Fibroblast of upper back skin (primary cell): ENCODE measurements at regions not wholly inside any gene's neighbourhood (a gene's known extent, or its start where the extent isn't known, plus 50 kb on each side); places are given as distances from the start of the nearest gene placed in this dataset.
A peak's percentile ranks its signal among the peaks of the same experiment; 100 is the strongest.

Experiments
- DNase-seq: peaks from one replicate; pipeline ENCODE4 v3.0.0-alpha.2; 2013

DNA sequence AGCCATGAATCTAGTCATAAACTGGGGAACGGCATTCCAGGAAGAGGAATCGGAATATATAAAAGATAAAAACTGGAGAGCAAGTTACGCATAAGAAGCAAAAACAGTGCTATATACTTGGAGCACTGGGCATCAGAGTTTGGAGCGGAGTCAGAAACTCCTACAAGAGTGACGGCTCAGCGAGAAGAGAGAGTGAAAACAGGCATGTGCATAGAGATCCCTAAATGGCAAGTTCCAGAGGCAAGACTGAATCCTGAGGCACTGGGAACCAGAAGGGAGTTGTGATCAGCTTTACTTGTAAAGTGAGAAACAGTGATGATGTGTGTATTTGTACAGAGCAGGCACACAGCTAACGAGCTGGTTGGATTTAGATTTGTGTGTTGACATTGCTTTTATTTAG lies 514.4 kb upstream of the TNC start:
- DNase-seq: no peak

- DNase-seq: peak; percentile 96
Measured at GRCh38 chr9:115633104-115633503, 515.1 kb upstream of the TNC start.

DNA sequence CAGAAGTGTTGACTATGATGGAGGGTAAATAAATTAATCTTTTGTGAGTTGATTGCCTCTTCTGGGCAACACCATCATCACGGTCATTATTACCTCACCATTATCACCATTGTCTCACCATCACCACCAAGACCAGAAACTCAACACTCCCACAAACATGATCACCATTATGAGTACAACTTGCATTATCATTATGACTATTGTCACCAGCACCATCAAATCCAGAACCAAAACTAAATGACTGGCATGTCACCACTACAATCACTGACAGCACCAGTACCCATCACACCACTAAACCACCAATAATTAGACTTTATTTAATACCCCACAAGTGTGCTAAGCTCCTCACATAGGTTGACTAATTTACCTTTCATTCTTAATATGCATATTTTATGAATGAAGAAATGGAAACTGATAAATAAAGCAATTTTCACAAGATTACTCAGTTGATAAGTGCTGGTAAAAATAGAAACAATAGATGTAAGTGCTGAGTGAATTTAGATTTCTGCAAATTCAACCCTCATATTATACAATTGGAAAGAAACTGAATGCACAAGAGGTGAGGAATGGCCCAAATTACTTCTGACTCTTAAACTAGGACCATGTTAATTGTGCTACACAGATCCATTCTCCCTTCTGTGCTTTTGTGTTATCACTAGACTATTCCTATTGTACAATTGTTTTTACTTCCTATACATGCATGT lies 517.8 kb upstream of the PAPPA start:
- DNase-seq: no peak

DNA sequence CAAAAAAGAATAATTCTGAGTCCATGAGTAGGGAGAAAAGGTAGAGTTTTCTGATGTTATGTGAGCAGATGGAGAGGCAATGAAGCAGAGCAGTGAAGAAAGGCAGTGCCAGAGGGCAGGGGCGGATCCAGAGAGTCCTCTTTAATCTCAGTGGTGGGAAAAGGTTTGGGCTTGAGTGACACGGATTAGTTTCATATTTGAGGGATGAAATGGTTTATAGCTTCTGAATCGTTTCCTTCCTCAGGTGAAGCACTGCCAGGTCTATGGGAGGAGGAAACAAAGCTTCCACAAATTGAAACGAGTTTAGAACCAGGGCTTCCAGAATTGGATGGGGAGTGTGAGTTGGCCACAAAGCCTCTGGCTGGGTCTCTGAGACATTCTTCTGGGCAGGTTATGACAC lies 517.0 kb upstream of the PAPPA start:
- DNase-seq: no peak

GRCh38 chr9:115637661-115638060 lies 515.9 kb upstream of the PAPPA start:
- DNase-seq: peak; percentile 68

DNA sequence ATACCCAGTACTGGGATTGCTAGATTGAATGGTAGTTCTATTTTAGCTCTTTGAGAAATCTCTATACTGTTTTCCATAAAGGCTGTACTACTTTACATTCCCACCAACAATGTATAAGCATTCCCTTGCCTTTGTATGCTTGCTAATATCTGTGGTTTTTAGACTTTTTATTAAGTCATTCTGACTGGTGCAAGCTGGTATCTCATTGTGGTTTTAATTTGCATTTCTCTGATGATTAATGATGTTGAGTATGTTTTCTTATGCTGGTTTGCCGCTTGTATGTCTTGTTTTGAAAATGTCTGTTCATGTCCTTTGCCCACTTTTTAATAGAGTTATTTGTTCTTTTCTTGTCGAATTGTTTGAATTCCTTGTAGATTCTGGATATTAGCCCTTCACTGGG lies 512.7 kb upstream of the PAPPA start:
- peak; percentile 94 for DNase-seq

GRCh38 chr9:115642285-115642684 lies 511.3 kb upstream of the PAPPA start:
- DNase-seq: no peak

GRCh38 chr9:115643948-115644727 lies 509.5 kb upstream of the PAPPA start:
- DNase-seq: no peak

- DNase-seq: peak; percentile 90
Measured at GRCh38 chr9:115649991-115650472, 503.6 kb upstream of the PAPPA start.

DNA sequence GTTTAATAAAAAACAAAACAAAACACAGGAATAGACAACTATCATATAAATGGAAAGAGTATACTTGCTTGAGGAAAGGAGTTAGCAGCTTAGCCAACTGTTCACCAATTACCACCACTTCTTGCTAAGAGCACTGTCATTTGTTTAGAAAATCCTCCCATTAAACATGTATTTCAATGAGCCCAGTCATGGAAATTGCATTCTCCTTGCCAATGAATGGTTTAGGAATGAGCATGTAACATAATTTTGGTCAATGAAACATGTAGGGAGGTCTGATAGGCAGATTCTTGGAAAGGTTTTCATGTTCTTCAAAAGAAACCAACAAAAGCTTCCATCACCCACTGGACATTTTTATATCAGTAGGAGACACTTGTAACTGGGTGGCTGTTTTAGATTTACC lies 502.8 kb upstream of the PAPPA start:
- peak; percentile 99 for DNase-seq

DNA sequence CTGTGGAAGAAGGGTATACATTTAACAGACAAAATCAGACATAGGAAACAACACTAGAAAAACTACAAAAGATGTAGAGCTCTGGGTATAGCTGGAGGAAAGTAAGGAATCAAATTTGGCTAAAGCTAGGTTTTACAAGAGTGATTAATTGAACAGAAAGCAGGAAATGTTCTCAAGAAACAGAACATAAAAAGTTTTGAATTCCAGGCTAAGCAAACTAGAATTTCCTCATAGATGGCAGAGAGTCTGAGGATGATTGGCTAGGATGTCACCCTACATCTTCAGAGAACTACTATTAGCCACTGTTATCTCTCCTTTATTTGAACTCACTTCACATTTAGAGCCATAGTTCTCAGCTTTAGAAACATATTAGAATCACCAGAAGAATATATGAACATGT lies 502.1 kb upstream of the PAPPA start:
- DNase-seq: peak; percentile 50

DNA sequence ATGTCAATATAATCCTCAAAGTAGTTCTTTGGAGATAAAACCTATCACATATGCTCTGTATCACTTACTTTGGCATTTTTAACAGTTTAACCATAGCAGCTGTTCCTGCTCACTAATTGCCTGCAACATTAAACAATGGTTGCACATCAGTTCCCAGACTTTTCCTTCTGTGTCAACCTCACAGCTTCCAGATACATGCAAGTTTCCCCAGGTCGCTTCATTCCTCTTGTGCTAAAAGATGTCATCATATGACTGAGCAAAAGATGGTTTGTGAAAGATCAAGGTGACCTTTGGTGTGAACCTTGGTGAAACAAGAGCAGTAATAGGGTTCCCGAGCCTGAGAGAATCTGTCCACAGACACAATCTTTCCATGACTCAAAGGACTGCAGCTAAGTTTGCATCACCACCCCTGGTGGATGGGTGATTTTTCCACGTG lies 500.4 kb upstream of the PAPPA start:
- DNase-seq: peak; percentile 52

GRCh38 chr9:115657695-115658094 lies 495.9 kb upstream of the PAPPA start:
- no peak for DNase-seq

DNA sequence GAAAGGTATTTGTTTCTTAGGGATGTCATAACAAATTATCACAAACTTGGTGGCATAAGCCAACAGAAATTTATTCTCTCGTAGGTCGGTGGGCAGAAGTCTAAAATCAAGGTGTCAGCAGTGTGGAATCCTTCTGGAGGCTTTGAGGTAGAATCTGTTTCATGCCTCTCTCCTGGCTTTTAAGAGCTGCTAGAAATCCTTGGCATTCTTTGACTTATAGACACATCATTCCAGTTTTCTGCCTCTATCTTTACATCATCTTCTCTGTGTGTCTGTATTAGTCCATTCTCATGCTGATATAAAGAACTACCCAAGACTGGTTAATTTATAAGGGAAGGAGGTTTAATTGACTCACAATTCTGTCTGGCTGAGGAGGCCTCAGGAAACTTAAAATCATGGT lies 488.1 kb upstream of the PAPPA start:
- peak; percentile 59 for DNase-seq

GRCh38 chr9:115668521-115668920 lies 485.1 kb upstream of the PAPPA start:
- peak; percentile 97 for DNase-seq

GRCh38 chr9:115671236-115671962 lies 482.2 kb upstream of the PAPPA start:
- peak; percentile 40 for DNase-seq

- DNase-seq: peak; percentile 70
Measured at GRCh38 chr9:115671963-115672305, 481.7 kb upstream of the PAPPA start.

DNA sequence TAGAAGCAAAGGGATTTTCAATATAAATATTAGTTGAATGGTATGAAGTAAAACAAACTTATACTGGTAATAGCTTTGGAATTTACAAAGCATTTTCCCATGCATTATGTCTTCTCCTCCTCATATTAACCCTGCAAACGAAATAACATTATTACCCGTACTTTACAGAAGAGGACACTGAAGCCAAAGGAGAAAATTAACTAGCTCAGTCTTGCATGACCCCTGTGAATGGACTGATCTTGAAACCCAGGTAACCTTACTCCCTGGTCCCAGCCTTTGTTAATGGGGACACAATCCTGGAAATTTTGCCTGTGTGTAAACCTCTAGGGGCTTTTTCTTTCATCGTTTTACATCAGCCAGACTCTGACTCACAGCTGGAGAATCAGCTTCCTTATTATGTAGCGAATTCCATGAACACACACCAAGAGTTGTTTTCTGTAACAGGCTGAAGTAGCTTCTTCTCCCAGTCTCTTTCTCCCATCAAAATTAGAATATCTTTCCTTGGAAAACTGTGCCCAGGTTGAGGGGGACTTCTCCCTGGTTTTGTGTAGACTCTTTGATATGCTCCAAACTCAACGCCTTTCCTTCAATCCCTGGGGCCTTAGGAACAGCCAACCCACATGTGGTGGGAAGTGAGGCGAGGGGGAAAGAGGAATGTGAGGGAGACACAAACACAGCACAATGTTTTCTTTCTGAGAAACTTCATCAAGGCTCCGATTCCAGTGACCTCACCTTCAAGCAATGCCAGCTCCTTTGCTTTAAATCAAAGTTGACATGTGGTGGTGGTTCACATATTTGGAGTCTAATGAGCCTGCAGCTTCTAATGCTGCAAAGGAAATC lies 480.9 kb upstream of the PAPPA start:
- peak; percentile 100 for DNase-seq

DNA sequence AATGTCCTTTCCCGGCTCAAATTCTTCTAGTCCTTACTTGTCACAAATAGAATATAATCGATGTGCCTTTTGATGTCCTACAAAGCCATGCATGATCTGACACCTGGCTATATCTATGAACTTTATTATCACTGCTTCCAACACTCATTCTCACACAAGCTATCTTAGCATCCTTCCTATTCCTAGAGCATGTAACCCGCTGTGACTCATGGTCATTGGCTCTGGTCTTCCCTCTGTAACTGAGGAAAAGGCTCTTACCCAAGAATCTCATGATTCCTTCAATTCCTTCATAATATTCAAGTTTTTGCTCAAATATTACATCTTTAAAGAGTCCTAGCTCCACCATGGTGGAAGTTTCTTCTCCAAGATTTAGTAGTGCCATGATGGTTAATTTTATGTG lies 480.0 kb upstream of the PAPPA start:
- DNase-seq: peak; percentile 78

DNA sequence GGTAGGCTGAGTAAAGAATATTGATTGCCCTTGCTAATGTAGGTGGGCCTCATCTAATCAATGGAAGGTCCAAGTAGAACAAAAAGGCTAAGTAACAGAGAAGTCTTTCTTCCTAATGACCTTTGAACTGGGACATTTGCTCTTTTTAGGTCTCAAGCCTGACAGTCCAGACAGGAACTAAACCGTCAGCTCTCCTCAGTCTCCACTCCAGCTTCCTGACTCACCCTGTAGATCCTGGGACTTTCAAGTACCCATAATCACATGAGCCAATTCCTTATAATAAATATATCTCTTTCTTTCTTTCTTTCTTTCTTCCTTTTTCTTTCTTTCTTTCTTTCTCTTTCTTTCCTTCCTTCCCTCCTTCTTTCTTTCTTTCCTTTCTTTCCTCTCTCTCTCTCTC lies 479.5 kb upstream of the PAPPA start:
- DNase-seq: no peak

GRCh38 chr9:115675834-115676233 lies 477.8 kb upstream of the PAPPA start:
- no peak for DNase-seq

GRCh38 chr9:115680231-115680630 lies 473.4 kb upstream of the PAPPA start:
- DNase-seq: peak; percentile 44

- no peak for DNase-seq
Measured at GRCh38 chr9:115681585-115681984, 472.0 kb upstream of the PAPPA start.
